Prostate gland (tissue), 2 donors: ENCODE measurements at regions not wholly inside any gene's neighbourhood (a gene's known extent, or its start where the extent isn't known, plus 50 kb on each side); places are given as distances from the start of the nearest gene placed in this dataset.

Source experiments
- DNase-seq: peaks from one replicate; pipeline ENCODE4 v3.0.0-alpha.2; 2019; ENCODE audit warnings: low spot score
- H3K27ac ChIP-seq, 2 donors: fragments of 200-600 bp; sonication (generic); 2 replicates each; pipeline ENCODE4 v1.5.1; 2017 to 2019
- H3K27me3 ChIP-seq: fragments of 200-600 bp; sonication (generic); replicated peaks from 2 replicates; pipeline ENCODE4 v1.5.1; 2019; ENCODE audit not compliant: insufficient read depth
- H3K36me3 ChIP-seq, 2 donors: fragments of 200-600 bp; sonication (generic); 1 replicate in 1 of 2; 2 replicates in 1 of 2; pipeline versions ENCODE4 v1.5.1 to v1.8.1; 2017 to 2019
- H3K4me1 ChIP-seq: fragments of 200-600 bp; sonication (generic); replicated peaks from 2 replicates; pipeline ENCODE4 v1.5.1; 2019
- H3K4me3 ChIP-seq, 2 donors: fragments of 200-600 bp; sonication (generic); 2 replicates each; pipeline ENCODE4 v1.5.1; 2017 to 2019
- H3K9me3 ChIP-seq: fragments of 200-600 bp; sonication (generic); 2 replicates; pipeline ENCODE4 v1.5.1; 2017
- POLR2A ChIP-seq: fragments of 450-650 bp; IDR thresholded peaks from one replicate; pipeline ENCODE4 v1.6.1; 2016; ENCODE audit warnings: antibody characterized with exemption, mild to moderate bottlenecking
- POLR2AphosphoS5 ChIP-seq: sonication (generic); formaldehyde crosslinking; IDR thresholded peaks from one replicate; pipeline ENCODE4 v1.6.1; 2017; ENCODE audit warnings: antibody characterized with exemption
- WGBS: methylation state at CpG from one replicate; pipeline ENCODE4 v1.1.5; 2018; 5-methylcytosine and 5-hydroxymethylcytosine counted together
- intact Hi-C: fragments of 100-400 bp; cut with DNase I; formaldehyde crosslinking; loops from one replicate; pipeline ENCODE4 v1.14.2; 2022
- TF ChIP-seq, protein P1 (sequence below), 4 experiments: fragments of 200-600 bp in 2 of 4; fragments of 450-650 bp in 2 of 4; sonication (generic) in 2 of 4; IDR thresholded peaks; 1 replicate in 3 of 4; 2 replicates in 1 of 4; pipeline ENCODE4 v1.5.1; 2016 to 2019; ENCODE audit warnings: antibody characterized with exemption in 4 of 4, mild to moderate bottlenecking in 2 of 4, moderate library complexity in 2 of 4

DNA sequence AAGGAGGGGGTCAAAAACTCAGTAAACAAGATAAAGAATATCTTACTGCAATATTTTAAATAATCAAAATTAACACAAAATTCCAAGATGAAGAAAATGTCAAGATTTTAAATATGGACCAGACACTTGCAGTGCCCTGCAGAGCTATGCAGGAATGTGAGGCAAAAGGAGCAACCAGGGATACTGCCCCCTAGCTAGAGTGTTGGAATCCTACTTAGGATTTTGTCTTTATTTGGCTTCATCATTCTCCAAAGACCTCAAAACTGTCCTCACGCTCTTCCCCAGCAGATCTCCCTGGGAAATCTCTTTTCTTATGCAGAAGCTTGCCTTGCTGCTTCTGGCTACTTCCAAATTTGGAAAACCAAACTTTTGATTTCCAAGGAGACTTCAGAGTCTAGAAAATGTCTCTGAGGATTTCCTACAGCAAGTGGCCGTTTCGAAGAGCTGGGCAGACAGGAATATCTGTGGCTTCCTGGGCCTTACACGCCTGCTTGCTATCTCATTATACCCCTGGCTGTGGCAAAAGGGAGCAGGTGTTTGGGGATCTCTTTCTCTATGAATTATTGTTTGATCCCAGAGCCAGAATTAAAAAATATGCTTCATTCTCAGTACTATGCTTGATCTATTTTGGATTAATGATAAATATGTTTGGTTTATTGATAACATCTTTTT lies 232.2 kb upstream of the BMPER start:
- 83% methylated on average over 4 of the region's 4 CpGs for WGBS
- no peak overlapping the region for H3K4me3 ChIP-seq
- H3K27me3 ChIP-seq = no peaks in the 10 kb centered on the region

DNA sequence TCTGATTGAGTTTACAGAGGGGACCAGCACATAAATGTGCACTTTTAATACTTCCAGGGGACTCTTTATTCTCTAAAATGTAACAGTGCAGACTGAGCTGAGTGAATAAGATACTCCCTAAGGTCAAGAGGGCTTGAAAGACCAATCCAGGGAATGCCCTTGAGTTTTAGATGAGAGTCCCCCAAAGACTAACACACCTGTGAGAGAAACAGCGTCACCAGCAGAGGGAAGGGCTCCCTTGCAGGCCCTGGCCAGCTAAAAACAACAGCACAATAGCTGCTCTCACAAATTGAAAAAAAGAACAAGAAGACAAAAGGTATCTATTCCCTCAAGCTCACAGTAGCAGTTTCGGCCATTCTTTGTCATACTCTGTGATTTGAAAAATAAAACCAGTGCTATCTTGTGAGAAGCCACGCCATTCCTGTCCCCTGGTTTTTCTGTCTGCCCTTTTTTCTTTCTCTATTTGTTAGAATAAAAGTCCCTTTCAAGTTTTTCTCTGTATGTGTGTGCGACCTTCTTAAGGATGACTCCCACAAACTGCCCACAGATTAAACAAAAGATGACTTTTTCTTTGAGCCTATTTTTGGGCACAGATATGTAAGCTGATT lies 230.4 kb upstream of the BMPER start:
- WGBS = 97% methylated on average over 4 of the region's 4 CpGs
- intact Hi-C loops = no loop called here
- Histone ChIP-seq H3K9me3 (no peaks in the 10 kb centered on the region), H3K4me3 (no peak overlapping the region), H3K36me3 (no peaks in the 10 kb centered on the region), H3K27me3 (no peaks in the 10 kb centered on the region), H3K27ac (no peak overlapping the region), H3K4me1 (no peaks in the 10 kb centered on the region)
- TF ChIP-seq POLR2AphosphoS5 = no peak
- TF ChIP-seq POLR2A = no peak
- TF ChIP-seq, protein P1, sequence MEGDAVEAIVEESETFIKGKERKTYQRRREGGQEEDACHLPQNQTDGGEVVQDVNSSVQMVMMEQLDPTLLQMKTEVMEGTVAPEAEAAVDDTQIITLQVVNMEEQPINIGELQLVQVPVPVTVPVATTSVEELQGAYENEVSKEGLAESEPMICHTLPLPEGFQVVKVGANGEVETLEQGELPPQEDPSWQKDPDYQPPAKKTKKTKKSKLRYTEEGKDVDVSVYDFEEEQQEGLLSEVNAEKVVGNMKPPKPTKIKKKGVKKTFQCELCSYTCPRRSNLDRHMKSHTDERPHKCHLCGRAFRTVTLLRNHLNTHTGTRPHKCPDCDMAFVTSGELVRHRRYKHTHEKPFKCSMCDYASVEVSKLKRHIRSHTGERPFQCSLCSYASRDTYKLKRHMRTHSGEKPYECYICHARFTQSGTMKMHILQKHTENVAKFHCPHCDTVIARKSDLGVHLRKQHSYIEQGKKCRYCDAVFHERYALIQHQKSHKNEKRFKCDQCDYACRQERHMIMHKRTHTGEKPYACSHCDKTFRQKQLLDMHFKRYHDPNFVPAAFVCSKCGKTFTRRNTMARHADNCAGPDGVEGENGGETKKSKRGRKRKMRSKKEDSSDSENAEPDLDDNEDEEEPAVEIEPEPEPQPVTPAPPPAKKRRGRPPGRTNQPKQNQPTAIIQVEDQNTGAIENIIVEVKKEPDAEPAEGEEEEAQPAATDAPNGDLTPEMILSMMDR (IDR thresholded peaks at IDR 0.05) = no peak
- DNase-seq = no peak

More for the DNA sequence above, 232.2 kb upstream of the BMPER start:
- no peaks in the 10 kb centered on the region for H3K4me1 ChIP-seq
- no peaks in the 10 kb centered on the region for H3K36me3 ChIP-seq
- TF ChIP-seq, protein P1 (IDR thresholded peaks at IDR 0.05) = no peak
- TF ChIP-seq POLR2A = no peak
- TF ChIP-seq POLR2AphosphoS5 = no peak
- no peak overlapping the region for H3K27ac ChIP-seq
- H3K9me3 ChIP-seq = no peaks in the 10 kb centered on the region
- intact Hi-C loops = no loop called here
- DNase-seq = no peak

DNA sequence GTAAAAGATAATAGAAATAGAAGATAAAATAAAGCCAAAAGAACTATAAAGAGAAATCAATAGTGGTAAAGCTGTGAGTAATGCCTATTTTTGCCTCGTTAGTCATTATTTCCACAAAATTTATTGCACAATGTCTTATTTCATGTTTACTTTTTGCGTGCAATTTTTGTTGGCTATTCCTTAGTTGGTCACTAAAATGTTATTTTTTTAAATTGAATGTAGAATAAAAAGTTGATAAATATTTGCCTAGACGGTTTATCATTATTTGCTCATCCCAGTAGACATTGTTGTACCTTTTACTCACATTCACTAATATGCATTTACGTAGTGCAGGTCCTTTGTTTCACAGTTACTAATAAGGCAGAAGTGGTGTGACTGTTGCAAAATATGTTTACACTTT lies 227.8 kb upstream of the BMPER start:
- Histone ChIP-seq H3K27me3 (no peaks in the 10 kb centered on the region), H3K9me3 (no peaks in the 10 kb centered on the region), H3K4me3 (no peak overlapping the region), H3K4me1 (no peaks in the 10 kb centered on the region), H3K27ac (no peak overlapping the region), H3K36me3 (no peaks in the 10 kb centered on the region)
- intact Hi-C loops = no loop called here
- TF ChIP-seq, protein P1 (IDR thresholded peaks at IDR 0.05) = no peak
- 94% methylated on average over 4 of the region's 4 CpGs for WGBS
- DNase-seq = no peak

DNA sequence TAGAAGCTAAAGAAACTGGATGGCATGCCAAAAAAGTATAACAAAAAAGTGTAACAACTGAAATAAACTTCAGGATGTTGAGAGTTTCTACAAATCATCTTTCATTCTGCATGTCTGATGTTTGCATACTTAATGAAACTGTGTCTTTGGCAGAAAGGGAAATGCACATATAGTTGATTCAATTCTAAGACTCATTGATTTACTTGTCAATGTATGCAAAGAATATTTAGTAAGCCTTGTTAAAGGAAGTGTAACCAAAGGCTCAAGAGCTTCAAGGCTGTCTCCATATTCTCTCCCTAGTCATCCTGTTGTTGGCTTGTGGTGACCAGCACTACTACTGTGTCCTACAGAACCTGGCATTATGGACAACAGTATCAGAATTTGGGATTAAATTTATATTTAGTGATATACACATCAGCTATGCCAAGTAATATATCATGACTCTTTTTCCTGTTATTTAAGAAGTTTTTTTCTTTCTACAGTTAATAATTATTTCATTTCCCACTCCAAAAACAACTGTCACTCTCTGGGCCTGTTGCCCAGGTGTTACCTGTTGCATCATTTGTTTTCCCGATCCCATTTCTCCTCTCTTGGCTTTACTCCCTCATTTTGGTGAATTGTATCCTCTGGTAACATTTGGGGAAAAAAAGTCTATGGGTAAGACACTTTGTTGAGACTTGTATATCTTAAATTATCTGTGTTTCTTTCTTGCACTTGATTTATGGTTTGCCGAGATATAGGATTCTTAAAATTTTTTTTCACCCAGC lies 226.6 kb upstream of the BMPER start:
- no peaks in the 10 kb centered on the region for H3K4me1 ChIP-seq
- H3K9me3 ChIP-seq = no peaks in the 10 kb centered on the region
- TF ChIP-seq POLR2AphosphoS5 (no peak), POLR2A (no peak)
- TF ChIP-seq, protein P1 (IDR thresholded peaks at IDR 0.05) = no peak
- WGBS = 85% methylated on average over 2 of the region's 2 CpGs
- H3K27me3 ChIP-seq = no peaks in the 10 kb centered on the region
- H3K27ac ChIP-seq = no peak overlapping the region
- H3K36me3 ChIP-seq = no peaks in the 10 kb centered on the region
- intact Hi-C loops = no loop called here
- no peak overlapping the region for H3K4me3 ChIP-seq
- no peak for DNase-seq
